Upper lobe of right lung (tissue), 1 donor: ENCODE measurements at regions not wholly inside any gene's neighbourhood (a gene's known extent, or its start where the extent isn't known, plus 50 kb on each side); places are given as distances from the start of the nearest gene placed in this dataset.
"Not testable (repeated sequence)": the region's sequence is repeated elsewhere in the genome, so short reads cannot be mapped to it uniquely, and the experiment has no call there.

Experiments
- ATAC-seq: fragments of 200-7000 bp; cut with Tn5 transposase; one replicate; pipeline ENCODE4 v1.9.1; 2020; ENCODE audit warnings: mild to moderate bottlenecking, moderate library complexity
- DNase-seq: peaks from one replicate; pipeline ENCODE4 v3.0.0-alpha.2; 2020
- H3K27ac ChIP-seq: fragments of 200-600 bp; one replicate; pipeline ENCODE4 v1.8.0; 2022
- H3K27me3 ChIP-seq: fragments of 200-600 bp; one replicate; pipeline ENCODE4 v1.8.0; 2022; ENCODE audit warnings: mild to moderate bottlenecking
- H3K36me3 ChIP-seq: fragments of 200-600 bp; one replicate; pipeline ENCODE4 v1.8.0; 2022
- H3K4me1 ChIP-seq: fragments of 200-600 bp; one replicate; pipeline ENCODE4 v1.8.0; 2022
- H3K4me3 ChIP-seq: fragments of 200-600 bp; one replicate; pipeline ENCODE4 v1.8.0; 2022; ENCODE audit warnings: mild to moderate bottlenecking
- H3K9me3 ChIP-seq: fragments of 200-600 bp; one replicate; pipeline ENCODE4 v1.8.0; 2022
- intact Hi-C: fragments of 100-400 bp; cut with DNase I; formaldehyde crosslinking; loops from one replicate; pipeline ENCODE4 v1.11.0; 2022
- TF ChIP-seq, protein P1 (sequence below): fragments of 200-600 bp; IDR thresholded peaks from one replicate; pipeline ENCODE4 v1.8.0; 2022; ENCODE audit warnings: antibody characterized with exemption
- donor health status: DM: no; HTN: yes; CAD: no; lungs with severe emphysema.

DNA sequence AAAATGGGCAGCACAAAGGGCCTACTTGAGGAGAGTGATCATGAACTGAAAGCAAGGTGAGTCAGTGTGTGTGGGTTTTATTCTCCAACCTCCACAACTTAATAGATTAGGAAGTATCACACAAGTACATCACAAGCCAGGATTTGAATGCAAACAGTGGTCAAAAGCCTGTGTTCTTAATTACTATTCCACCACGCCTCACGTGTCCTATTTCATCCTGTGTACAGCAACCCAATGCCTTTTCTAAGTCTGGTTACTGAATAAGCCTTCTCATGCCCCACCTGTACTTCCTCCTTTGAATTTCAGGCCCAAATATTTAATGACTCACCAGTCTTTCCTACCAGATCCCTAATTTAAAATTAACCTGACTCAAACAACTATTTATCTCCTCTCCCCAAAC is 755.7 kb upstream of the SLC8A1 start:
- DNase-seq (no peak), ATAC-seq (no peak)
- Histone ChIP-seq H3K27me3 (no peaks in the 10 kb centered on the region), H3K27ac (no peak overlapping the region), H3K36me3 (no peaks in the 10 kb centered on the region), H3K4me3 (no peak overlapping the region), H3K4me1 (no peaks in the 10 kb centered on the region), H3K9me3 (no peaks in the 10 kb centered on the region)
- TF ChIP-seq, protein P1, sequence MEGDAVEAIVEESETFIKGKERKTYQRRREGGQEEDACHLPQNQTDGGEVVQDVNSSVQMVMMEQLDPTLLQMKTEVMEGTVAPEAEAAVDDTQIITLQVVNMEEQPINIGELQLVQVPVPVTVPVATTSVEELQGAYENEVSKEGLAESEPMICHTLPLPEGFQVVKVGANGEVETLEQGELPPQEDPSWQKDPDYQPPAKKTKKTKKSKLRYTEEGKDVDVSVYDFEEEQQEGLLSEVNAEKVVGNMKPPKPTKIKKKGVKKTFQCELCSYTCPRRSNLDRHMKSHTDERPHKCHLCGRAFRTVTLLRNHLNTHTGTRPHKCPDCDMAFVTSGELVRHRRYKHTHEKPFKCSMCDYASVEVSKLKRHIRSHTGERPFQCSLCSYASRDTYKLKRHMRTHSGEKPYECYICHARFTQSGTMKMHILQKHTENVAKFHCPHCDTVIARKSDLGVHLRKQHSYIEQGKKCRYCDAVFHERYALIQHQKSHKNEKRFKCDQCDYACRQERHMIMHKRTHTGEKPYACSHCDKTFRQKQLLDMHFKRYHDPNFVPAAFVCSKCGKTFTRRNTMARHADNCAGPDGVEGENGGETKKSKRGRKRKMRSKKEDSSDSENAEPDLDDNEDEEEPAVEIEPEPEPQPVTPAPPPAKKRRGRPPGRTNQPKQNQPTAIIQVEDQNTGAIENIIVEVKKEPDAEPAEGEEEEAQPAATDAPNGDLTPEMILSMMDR, result no peak
- intact Hi-C loops, result no loop called here

DNA sequence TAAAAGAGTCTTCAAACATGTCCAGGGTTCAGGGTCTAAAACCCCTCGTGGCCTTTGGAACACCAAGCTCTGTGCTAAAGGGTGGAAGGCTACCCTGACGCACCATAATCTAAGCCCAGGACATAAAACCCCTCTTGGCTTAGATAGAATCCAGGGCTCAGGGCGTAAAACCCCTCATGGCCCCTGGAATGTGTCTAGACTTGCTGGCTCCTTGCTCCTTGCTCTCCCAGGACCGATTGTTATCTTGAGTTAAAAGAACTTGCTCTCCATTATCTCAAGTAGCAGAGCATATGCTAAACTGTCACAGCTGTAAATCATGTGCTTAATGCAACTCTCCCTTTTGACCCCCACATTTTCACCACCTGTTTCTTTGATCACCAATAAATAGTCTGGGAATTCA is 758.1 kb upstream of the SLC8A1 start:
- H3K4me1 ChIP-seq, H3K27ac ChIP-seq, H3K9me3 ChIP-seq, H3K36me3 ChIP-seq, H3K27me3 ChIP-seq, DNase-seq, H3K4me3 ChIP-seq, intact Hi-C loops, ATAC-seq: not testable (repeated sequence)

DNA sequence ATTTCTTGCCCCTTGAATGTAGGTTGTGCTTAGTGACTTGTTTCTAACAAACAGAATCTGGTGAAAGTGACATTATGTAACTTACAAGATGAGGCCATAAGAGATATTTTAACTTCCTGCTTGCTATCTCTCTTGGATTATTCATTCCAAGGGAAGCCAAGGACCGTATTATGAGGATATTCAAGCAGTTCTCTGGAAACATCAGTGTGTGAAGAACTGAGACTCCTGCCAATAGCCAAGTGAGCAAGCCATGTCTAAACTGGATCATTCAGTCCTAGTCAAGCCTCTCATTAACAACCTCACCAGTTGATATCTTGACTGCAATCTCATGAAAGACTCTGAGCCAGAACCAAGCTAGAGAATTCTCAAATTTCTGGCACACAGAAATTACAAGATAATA is 765.1 kb upstream of the SLC8A1 start:
- ATAC-seq, result no peak
- TF ChIP-seq, protein P1, result no peak
- Histone ChIP-seq H3K9me3 (no peaks in the 10 kb centered on the region), H3K4me3 (no peak overlapping the region), H3K27ac (no peak overlapping the region), H3K27me3 (no peaks in the 10 kb centered on the region), H3K36me3 (no peaks in the 10 kb centered on the region), H3K4me1 (no peaks in the 10 kb centered on the region)
- DNase-seq, result no peak
- intact Hi-C loops, result no loop called here

DNA sequence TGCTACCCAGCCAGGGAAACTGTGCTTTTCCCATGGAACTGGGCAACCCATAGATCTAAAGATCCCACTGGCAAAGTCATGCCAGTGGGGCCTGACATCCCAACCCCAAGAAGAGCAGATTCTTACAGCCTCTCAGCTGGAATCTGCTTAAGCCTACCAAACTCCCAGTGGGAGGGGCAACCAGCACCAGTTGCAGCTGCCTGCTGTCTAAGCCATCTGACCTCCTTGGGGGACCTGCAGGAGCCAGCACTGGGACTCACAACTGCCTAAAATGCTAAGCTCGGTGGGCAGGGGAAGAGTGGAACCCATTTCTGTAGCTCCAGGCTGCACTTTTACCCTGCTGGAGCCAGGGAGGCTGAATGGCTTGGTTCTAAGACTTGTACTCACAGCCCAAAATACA is 770.7 kb upstream of the SLC8A1 start:
- peak; percentile 38 for DNase-seq
- Histone ChIP-seq H3K9me3 (no peaks in the 10 kb centered on the region), H3K4me3 (no peak overlapping the region), H3K27me3 (no peaks in the 10 kb centered on the region), H3K36me3 (no peaks in the 10 kb centered on the region), H3K27ac (no peak overlapping the region), H3K4me1 (no peaks in the 10 kb centered on the region)
- ATAC-seq, result no peak
- intact Hi-C loops, result no loop called here
- TF ChIP-seq, protein P1, result no peak

DNA sequence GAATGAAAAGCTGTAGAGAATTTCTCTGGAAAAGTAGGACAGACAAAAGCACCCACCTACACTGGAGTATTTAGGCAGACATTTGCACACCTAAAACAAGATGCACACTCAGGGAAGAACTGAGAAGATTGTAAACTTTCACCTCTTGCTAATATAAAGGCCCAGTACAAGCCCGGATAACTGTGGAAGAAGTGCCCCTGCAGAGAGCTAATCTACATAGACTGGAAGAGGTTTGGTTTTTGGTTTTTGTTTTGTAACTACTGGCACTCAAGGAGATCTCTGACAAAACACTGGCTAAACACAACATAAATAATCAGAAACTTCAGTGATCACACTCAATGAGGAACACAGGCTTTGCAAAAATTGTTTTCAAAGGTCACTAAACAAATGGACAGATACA is 782.2 kb upstream of the SLC8A1 start:
- no peaks in the 10 kb centered on the region for H3K9me3 ChIP-seq
- TF ChIP-seq, protein P1, result no peak
- H3K36me3 ChIP-seq, result no peaks in the 10 kb centered on the region
- DNase-seq (no peak), ATAC-seq (no peak)
- H3K4me1 ChIP-seq, result no peaks in the 10 kb centered on the region
- H3K27ac ChIP-seq, result no peak overlapping the region
- no peak overlapping the region for H3K4me3 ChIP-seq
- H3K27me3 ChIP-seq, result no peaks in the 10 kb centered on the region
- intact Hi-C loops, result no loop called here

DNA sequence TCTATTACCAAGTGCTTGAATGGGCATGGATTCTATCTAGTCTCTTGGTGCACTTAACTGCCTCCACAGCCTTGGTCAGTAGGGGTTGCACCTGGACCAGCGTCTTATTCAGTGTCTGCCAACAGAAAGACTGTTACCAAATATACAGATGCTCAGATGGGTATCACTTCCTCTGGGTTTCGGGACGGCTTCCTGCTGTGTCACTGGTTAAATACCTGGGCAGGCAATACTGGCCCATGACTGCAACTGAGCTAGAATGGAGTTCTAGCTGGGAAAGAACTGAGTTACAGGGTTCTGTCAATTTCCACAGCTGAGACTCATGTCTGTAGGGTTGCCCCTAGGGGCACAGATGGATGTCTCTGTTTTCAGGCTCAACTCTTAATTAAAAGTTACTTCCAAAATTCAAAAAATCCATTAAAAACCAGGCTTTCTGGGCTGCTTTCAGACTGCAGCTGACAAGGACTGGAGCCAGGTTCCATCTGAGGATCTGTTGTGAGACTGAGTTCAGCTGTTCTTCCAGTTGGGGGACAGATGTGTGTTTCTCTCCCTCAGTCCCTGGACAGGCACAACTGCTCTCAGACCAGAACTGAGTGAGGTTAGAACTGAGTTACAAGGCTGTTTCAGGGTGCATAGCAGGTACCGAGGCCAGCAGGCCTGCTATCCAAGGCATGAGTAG is 789.6 kb upstream of the SLC8A1 start:
- H3K27ac ChIP-seq, result no peak overlapping the region
- intact Hi-C loops, result no loop called here
- H3K27me3 ChIP-seq, result no peaks in the 10 kb centered on the region
- no peaks in the 10 kb centered on the region for H3K36me3 ChIP-seq
- no peak overlapping the region for H3K4me3 ChIP-seq
- no peaks in the 10 kb centered on the region for H3K4me1 ChIP-seq
- ATAC-seq (peak; percentile 44), DNase-seq (no peak)
- H3K9me3 ChIP-seq, result no peaks in the 10 kb centered on the region
- TF ChIP-seq, protein P1, result no peak
